Panc1 (cell line): ENCODE measurements at regions not wholly inside any gene's neighbourhood (a gene's known extent, or its start where the extent isn't known, plus 50 kb on each side); places are given as distances from the start of the nearest gene placed in this dataset.

Source experiments
- ATAC-seq: fragments of 200-7000 bp; cut with Tn5 transposase; 2 replicates; pipeline ENCODE4 v1.9.1; 2020; ENCODE audit warnings: mild to moderate bottlenecking, moderate library complexity
- BruUV-seq: library from RNA; stranded (reverse); fragments of 400-500 nt; replicated peaks from 2 replicates; lab custom pipeline; 2021; lab: Mats Ljungman, UMichigan
- CTCF ChIA-PET: fragments of 300-600 bp; sonication (Branson Sonifier 250); formaldehyde crosslinking; loops from one replicate; lab custom pipeline; 2022; ENCODE audit warnings: antibody characterized with exemption; lab: Charles Lee
- POLR2A ChIA-PET: fragments of 300-600 bp; sonication (Branson Sonifier 250); formaldehyde crosslinking; loops from one replicate; lab custom pipeline; 2022; ENCODE audit warnings: antibody characterized with exemption; lab: Charles Lee
- DNase-seq: peaks from one replicate; pipeline ENCODE4 v3.0.0-alpha.2; 2010; ENCODE audit warnings: low read depth, low spot score
- H3K27ac ChIP-seq: 2 replicates; pipeline ENCODE4 v1.5.1; 2011; ENCODE audit warnings: mild to moderate bottlenecking, low read length, inconsistent platforms
- H3K27me3 ChIP-seq: fragments of 200-500 bp; sonication (Bioruptor generic); 2 replicates; pipeline ENCODE4 v1.6.0; 2014; ENCODE audit warnings: low read length, inconsistent platforms; ENCODE audit not compliant: control insufficient read depth, insufficient read depth
- H3K36me3 ChIP-seq: fragments of 200-500 bp; sonication (Bioruptor generic); 2 replicates; pipeline ENCODE4 v1.5.1; 2014; ENCODE audit warnings: inconsistent platforms, mild to moderate bottlenecking, low read length, moderate library complexity; ENCODE audit not compliant: control insufficient read depth, insufficient read depth
- H3K4me1 ChIP-seq: 2 replicates; pipeline ENCODE4 v1.5.1; 2011; ENCODE audit warnings: inconsistent platforms, mild to moderate bottlenecking, low read length, moderate library complexity; ENCODE audit not compliant: control insufficient read depth, insufficient read depth
- H3K4me3 ChIP-seq, 2 experiments: 2 replicates each; pipeline ENCODE4 v1.5.1; 2011 to 2012; ENCODE audit warnings: low read depth in 2 of 2, low read length in 2 of 2, mild to moderate bottlenecking in 2 of 2, inconsistent platforms in 1 of 2, moderate library complexity in 1 of 2
- H3K9me3 ChIP-seq: fragments of 200-500 bp; sonication (Bioruptor generic); 2 replicates; pipeline ENCODE4 v1.5.1; 2014; ENCODE audit warnings: low read depth, mild to moderate bottlenecking, inconsistent platforms, low read length, moderate library complexity; ENCODE audit not compliant: control insufficient read depth, insufficient read depth
- POLR2AphosphoS5 ChIP-seq: IDR thresholded peaks from 2 replicates; pipeline ENCODE4 v1.6.1; 2012; ENCODE audit warnings: mild to moderate bottlenecking, low read depth, low read length, moderate library complexity
- SIN3A ChIP-seq: IDR thresholded peaks from 2 replicates; pipeline ENCODE4 v1.6.1; 2012; ENCODE audit warnings: low read depth, mild to moderate bottlenecking, low read length, moderate library complexity, borderline replicate concordance; ENCODE audit not compliant: insufficient read depth
- TCF7L2 ChIP-seq: IDR thresholded peaks from 2 replicates; pipeline ENCODE4 v1.6.1; 2011; ENCODE audit warnings: mild to moderate bottlenecking, low read depth, low read length, inconsistent platforms
- in situ Hi-C: cut with HindIII; loops from 2 replicates; pipeline ENCODE4 v1.10.0; 2016; ENCODE audit warnings: low sequenced_read_pairs, low pct_unique_long_range_greater_than_20kb
- intact Hi-C: fragments of 100-400 bp; cut with micrococcal nuclease; formaldehyde crosslinking; loops from one replicate; pipeline ENCODE4 v1.10.0; 2022; ENCODE audit not compliant: unreplicated experiment
- TF ChIP-seq, protein P1 (sequence below): fragments of 450-650 bp; IDR thresholded peaks from 2 replicates; pipeline ENCODE4 v1.5.1; 2017; ENCODE audit warnings: mild to moderate bottlenecking
- TF ChIP-seq, protein P2 (sequence below), 2 experiments: IDR thresholded peaks; 2 replicates each; pipeline ENCODE4 v1.6.1; 2011 to 2012; ENCODE audit warnings: low read depth in 2 of 2, control low read depth in 1 of 2, low read length in 1 of 2, mild to moderate bottlenecking in 1 of 2, moderate library complexity in 1 of 2; ENCODE audit not compliant: insufficient read depth in 1 of 2

DNA sequence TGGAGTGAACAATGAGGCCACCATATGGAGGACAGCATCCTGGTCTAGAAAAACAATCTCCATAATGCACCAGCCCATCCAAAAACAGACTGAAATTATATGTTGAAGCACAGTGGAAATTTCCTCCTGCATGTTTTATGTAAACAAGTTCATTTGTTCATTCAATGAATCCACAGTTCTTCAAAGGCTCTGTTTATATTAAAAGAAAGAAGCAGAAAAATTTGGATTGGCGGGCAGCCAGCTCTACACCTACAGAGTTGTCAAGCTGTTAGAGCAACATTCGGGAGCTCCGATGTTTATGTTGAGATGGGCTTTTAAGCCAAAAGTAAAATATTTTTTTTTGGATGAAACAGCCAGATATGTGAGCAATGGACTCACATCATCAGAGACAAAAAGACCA, 395.3 kb upstream of the SULF2 start:
- no peaks in the 10 kb centered on the region for H3K9me3 ChIP-seq
- no peak for TF ChIP-seq SIN3A
- TF ChIP-seq, protein P1, sequence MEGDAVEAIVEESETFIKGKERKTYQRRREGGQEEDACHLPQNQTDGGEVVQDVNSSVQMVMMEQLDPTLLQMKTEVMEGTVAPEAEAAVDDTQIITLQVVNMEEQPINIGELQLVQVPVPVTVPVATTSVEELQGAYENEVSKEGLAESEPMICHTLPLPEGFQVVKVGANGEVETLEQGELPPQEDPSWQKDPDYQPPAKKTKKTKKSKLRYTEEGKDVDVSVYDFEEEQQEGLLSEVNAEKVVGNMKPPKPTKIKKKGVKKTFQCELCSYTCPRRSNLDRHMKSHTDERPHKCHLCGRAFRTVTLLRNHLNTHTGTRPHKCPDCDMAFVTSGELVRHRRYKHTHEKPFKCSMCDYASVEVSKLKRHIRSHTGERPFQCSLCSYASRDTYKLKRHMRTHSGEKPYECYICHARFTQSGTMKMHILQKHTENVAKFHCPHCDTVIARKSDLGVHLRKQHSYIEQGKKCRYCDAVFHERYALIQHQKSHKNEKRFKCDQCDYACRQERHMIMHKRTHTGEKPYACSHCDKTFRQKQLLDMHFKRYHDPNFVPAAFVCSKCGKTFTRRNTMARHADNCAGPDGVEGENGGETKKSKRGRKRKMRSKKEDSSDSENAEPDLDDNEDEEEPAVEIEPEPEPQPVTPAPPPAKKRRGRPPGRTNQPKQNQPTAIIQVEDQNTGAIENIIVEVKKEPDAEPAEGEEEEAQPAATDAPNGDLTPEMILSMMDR, result no peak
- TF ChIP-seq TCF7L2, result no peak
- TF ChIP-seq POLR2AphosphoS5, result no peak
- TF ChIP-seq, protein P2, sequence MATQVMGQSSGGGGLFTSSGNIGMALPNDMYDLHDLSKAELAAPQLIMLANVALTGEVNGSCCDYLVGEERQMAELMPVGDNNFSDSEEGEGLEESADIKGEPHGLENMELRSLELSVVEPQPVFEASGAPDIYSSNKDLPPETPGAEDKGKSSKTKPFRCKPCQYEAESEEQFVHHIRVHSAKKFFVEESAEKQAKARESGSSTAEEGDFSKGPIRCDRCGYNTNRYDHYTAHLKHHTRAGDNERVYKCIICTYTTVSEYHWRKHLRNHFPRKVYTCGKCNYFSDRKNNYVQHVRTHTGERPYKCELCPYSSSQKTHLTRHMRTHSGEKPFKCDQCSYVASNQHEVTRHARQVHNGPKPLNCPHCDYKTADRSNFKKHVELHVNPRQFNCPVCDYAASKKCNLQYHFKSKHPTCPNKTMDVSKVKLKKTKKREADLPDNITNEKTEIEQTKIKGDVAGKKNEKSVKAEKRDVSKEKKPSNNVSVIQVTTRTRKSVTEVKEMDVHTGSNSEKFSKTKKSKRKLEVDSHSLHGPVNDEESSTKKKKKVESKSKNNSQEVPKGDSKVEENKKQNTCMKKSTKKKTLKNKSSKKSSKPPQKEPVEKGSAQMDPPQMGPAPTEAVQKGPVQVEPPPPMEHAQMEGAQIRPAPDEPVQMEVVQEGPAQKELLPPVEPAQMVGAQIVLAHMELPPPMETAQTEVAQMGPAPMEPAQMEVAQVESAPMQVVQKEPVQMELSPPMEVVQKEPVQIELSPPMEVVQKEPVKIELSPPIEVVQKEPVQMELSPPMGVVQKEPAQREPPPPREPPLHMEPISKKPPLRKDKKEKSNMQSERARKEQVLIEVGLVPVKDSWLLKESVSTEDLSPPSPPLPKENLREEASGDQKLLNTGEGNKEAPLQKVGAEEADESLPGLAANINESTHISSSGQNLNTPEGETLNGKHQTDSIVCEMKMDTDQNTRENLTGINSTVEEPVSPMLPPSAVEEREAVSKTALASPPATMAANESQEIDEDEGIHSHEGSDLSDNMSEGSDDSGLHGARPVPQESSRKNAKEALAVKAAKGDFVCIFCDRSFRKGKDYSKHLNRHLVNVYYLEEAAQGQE (IDR thresholded peaks at IDR 0.05; ENCODE audit: insufficient read depth in 1 of 2, low read depth in 2 of 2, low read length in 1 of 2), result no peak
- H3K4me1 ChIP-seq, result no peaks in the 10 kb centered on the region
- no TSS peak for BruUV-seq
- no peak overlapping the region for H3K27ac ChIP-seq
- POLR2A ChIA-PET, result no interaction called here
- peaks cover 11% of the 10 kb centered on the region; the same call in 1 of the 2 replicates for H3K27me3 ChIP-seq
- in situ Hi-C loops (no loop called here), intact Hi-C loops (no loop called here)
- CTCF ChIA-PET, result no interaction called here
- H3K4me3 ChIP-seq, result no peak overlapping the region
- ATAC-seq (no peak), DNase-seq (no peak)
- H3K36me3 ChIP-seq, result no peaks in the 10 kb centered on the region

DNA sequence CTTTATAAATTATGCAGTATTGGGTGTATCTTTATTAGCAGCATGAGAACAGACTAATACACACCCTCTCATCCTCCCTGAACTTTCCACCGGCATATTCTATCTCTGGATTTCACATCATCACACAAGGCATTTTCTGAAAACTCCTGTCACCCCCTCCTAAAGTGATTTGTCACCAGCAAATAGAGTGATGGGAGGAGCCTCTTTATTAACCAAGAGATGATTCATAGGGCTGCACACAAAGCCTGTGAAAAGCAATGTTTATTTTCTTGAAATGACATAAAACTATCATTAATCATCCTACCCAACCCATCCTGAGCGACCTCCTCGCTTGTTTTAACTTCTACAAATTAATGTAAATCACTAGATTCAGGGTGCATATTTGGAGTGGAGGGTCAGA, 394.7 kb upstream of the SULF2 start:
- Histone ChIP-seq H3K9me3 (no peaks in the 10 kb centered on the region), H3K4me1 (no peaks in the 10 kb centered on the region), H3K36me3 (no peaks in the 10 kb centered on the region), H3K27ac (no peak overlapping the region), H3K27me3 (peaks cover 13% of the 10 kb centered on the region; the same call in 1 of the 2 replicates), H3K4me3 (no peak overlapping the region)
- intact Hi-C loops, result no loop called here
- POLR2A ChIA-PET, result no interaction called here
- in situ Hi-C loops, result no loop called here
- TF ChIP-seq POLR2AphosphoS5, result no peak
- TF ChIP-seq SIN3A, result no peak
- DNase-seq (no peak), ATAC-seq (no peak)
- BruUV-seq, result no TSS peak
- CTCF ChIA-PET, result no interaction called here

DNA sequence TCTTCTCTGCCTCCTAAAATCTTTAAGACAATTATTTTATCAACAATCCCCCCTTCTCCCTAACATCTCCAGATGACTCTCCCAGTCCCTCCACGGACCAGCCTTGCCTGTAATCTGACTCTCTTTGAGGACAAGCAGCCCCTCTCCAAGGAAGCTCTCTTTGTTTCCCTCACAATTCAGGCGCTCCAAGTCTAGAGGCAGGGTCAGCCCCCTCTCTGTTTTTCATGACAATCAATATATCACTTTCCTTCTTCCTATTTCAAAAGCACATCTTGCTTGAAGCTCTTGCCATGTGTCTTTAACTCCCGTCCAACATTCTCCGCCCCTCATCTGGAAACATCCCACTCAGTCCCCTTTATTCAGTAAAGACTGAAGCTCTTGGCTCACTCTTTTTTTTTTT, 393.4 kb upstream of the SULF2 start:
- Histone ChIP-seq H3K27ac (no peak overlapping the region), H3K9me3 (no peaks in the 10 kb centered on the region), H3K27me3 (peaks cover 15% of the 10 kb centered on the region), H3K4me3 (no peak overlapping the region), H3K4me1 (no peaks in the 10 kb centered on the region), H3K36me3 (no peaks in the 10 kb centered on the region)
- TF ChIP-seq POLR2AphosphoS5, result no peak
- TF ChIP-seq, protein P1, result no peak
- TF ChIP-seq SIN3A, result no peak
- TF ChIP-seq TCF7L2, result no peak
- TF ChIP-seq, protein P2 (IDR thresholded peaks at IDR 0.05; ENCODE audit: insufficient read depth in 1 of 2, low read depth in 2 of 2, low read length in 1 of 2), result no peak
- DNase-seq (no peak), ATAC-seq (no peak)
- no TSS peak for BruUV-seq
- CTCF ChIA-PET, result interaction anchor here (0.7 kb wide), 1 partner anchor 284 kb away, joined by 3 read pairs; no protein-coding TSS in a partner anchor
- intact Hi-C loops, result no loop called here
- in situ Hi-C loops, result no loop called here
- POLR2A ChIA-PET, result no interaction called here
